ENCODE measurements at regions not wholly inside any gene's neighbourhood (a gene's known extent, or its start where the extent isn't known, plus 50 kb on each side); places are given as distances from the start of the nearest gene placed in this dataset.
"Not testable (repeated sequence)": the region's sequence is repeated elsewhere in the genome, so short reads cannot be mapped to it uniquely, and the experiment has no call there.

- DNase-seq = no peak
Measured at GRCh38 chr14:53380052-53380866, 227.1 kb upstream of the DDHD1 start.

DNA sequence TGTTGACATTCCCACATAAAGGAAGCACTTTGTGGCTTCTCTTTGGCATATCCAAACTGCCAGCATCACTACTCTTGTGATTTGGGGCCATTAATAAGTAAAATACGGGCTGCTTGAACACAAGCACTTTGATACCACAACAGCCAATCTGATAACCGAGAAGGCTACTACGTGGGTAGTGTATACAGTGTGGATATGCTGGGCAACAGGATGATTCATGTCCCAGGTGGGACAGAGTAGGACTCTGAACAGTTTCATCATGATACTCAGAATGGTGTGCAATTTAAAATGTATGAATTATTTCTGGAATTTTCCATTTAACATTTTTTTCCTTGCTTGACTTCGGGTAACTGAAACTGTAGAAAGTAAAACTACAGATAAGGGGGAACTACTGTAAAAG, 225.0 kb upstream of the DDHD1 start:
- DNase-seq = no peak

GRCh38 chr14:53376064-53376463, 222.9 kb upstream of the DDHD1 start:
- DNase-seq = no peak

- DNase-seq = no peak
Measured at GRCh38 chr14:53375599-53375998, 222.5 kb upstream of the DDHD1 start.

DNA sequence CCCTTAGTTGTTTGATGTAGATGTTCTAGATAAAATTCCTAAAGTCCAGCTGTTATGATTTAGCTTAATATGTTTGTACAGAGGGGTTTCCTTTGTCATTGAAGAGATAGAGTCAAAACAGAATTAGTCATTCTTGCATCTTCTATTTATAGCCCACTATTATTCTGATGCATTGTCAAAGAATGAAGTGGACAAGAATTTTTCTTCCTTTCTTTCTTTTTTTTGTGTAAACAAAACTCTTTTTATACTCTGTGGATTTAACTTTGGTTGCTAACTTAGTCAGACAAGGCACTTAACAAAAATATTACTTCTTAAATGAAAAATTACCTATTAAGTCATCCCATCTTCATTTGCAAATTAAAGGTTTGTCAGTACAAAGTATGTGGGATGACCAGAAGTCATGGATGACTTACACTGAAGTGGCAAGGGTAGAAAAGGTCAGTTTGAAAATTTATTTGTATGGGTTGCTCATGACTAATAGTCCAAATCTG, 215.6 kb upstream of the DDHD1 start:
- DNase-seq = no peak

GRCh38 chr14:53368066-53368465, 214.9 kb upstream of the DDHD1 start:
- DNase-seq = no peak

GRCh38 chr14:53367644-53368026, 214.5 kb upstream of the DDHD1 start:
- no peak for DNase-seq

DNA sequence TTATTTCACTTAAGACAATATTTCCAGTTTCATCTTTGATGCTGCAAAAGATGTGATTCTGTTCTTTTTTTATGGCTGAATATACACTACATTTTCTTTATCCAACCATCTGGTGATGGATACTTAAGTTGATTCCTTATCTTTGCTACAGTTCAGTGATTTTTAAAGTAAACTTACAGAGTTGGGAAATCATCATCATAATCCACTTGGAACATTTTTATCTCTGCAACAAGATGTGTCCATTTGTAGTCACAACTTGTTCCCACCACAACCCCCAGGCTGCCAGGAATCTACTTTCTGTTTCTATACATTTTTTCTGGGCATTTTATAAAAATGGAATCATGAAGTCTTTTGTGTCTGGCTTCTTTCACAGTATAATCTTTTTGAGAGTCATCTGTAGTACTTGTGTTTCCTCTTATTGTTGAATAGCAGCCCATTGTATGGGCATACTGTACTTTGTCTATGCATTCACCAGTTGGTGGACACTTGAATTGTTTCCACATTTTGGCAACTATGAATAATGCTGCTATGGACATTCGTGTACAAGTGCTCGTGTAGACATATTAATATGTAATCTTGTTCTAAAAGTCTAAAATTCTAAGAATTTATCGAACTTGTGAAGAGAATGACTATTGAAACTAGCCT, 212.5 kb upstream of the DDHD1 start:
- no peak for DNase-seq

- not testable (repeated sequence) for DNase-seq
Measured at GRCh38 chr14:53362916-53363315, 209.8 kb upstream of the DDHD1 start.

DNA sequence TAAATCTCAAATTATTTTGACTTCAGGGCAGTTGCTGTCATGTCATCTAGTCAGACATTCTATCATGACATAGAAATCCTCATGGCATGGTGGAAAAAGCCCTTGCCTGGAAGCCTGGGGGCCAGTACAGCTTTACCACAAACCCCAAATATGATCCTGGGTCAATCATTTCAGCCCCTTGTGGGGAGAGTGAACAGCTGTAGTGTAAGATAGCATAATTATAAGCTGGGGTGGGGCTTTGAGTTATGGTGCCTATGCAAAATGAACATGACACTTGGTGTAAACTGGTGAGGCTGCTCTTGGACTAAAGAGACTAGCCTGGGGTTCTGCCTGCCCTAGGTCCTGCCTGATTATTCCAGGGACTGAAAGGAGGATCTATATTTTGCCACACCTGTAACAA, 207.7 kb upstream of the DDHD1 start:
- no peak for DNase-seq

DNA sequence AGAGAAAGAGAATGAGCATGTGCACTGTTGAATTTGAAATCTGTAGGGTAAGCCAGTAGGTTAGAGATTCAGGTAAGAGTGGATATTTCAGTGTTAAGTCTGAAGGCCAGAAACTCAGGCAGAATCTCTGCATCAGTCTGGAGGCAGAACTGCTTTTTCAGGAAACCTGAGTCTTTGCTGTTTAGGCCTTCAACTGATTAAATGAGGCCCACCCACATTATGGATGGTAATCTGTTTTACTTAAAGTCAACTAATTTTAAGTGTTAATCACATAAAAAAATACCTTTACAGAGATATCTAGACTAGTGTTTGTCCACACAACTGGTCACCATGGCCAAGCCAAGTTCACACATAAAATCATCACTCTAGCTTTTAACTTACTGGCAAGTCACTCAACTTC, 205.0 kb upstream of the DDHD1 start:
- no peak for DNase-seq

DNA sequence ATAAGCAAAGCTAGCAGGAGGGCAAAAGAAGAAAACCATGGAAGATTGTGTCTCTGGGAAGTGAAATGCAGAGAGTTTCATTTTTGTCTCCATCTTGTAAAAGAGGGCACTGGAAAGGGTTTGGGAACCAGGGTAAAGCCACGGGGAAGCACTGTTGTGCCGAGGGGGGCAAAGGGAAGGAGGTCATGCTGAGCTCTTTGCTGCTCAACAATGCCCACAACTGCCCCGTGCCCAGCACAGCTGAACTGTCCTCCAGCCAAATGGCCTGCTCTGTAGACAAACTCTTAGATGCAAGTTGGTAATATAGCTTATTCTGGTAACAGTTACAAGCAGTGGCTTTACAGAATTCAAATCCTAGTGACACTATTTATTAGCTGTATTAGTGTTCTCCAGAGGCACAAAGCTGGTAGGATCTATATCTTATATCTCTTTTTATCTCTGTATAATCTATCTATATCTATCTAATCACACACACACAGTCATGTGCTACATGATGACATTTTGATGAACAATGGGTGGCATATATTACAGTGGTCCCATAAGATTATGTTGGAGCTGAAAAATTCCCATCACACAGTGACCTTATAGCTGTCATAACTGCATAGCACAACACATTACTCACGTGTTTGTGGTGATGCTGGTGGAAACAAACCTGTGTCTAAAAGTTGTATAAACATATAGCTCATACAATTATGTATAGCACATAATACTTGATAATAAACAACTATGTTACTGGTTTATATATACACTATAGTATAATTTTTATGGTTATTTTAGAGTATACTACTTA, 203.4 kb upstream of the DDHD1 start:
- DNase-seq = no peak

DNA sequence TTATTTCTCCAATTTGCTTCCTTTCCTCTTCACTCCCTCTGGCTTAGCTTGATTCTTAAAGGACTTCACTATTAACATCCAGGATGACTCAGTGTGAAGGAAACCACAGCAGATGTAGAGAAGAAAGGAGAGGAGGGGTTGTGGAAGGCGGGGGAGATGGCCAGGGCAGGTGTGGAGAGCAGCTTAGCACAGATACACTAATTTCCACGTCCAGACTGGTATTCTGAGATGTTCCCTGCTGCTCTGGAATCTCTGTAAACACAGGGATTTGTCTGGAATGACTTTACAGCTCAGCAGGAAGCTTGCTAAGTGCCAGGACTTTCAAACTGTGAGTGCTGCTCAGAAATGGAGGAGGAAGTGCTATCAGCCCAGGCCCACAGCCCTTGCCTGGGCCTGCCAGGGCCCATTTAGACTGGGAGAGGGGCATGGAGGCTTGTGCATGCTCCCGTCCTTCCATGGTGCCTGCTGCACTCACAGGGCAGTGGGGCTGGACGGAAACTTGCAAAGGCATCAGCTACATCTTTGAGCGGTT, 202.5 kb upstream of the DDHD1 start:
- DNase-seq = no peak

DNA sequence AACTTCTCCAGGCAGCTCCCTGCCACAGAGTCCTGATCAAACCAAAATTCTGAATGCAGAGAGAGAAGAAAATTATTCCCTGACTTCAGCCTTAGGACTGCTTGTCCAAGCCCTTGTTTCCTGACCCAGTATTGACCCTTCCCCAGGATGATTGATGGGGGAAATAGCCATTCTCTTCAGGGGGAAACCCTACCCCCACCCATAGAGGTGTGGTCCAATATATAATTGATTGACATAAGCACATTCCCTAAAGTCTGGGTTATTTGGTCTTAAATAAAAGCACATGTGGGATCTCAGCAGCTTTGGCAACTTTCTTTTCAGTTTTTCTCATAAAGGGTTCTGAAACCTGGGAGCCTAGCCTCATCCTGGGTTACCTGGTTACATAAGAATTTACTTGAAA, 201.2 kb upstream of the DDHD1 start:
- no peak for DNase-seq

DNA sequence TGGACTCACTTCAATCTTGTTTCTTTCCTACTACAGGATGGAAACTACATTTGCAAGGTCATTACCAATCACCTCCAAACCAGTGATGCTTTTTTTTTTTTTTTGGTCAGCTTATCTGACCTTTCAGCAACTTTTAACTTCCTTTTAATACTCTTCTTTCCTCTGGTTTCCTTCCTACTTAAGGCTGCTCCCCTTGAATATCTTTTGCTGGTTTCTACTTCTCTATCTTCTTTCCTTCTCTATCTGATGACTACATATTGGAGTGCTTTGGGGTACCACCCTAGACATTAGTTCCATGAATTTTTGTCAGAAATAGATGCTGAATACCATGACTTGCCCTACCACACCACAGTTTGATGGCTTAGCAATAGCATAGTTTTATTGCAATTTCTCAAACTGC, 197.7 kb upstream of the DDHD1 start:
- no peak for DNase-seq

- no peak for DNase-seq
Measured at GRCh38 chr14:53350429-53350828, 197.3 kb upstream of the DDHD1 start.

DNA sequence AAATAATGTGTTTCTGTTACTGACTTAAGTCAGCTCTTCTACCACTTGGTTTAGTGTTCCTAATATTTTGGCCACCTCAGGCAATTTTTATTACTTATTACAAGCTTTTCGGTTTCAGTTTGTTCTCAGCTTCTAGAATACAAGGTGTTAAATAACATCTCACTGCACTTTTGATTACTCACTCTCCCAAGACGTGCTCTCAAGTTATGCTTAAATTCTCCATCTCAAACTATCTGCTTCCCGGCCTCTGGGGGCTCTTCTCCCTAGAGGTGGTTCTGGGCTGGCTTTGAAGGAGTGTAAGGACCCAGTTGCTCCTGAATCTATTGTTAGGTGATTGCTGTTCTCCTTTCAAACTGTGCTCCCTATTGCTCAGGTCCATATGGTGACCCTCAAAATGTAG, 193.9 kb upstream of the DDHD1 start:
- DNase-seq = no peak

GRCh38 chr14:53341324-53341723, 188.2 kb upstream of the DDHD1 start:
- DNase-seq = no peak

- DNase-seq = no peak
Measured at GRCh38 chr14:53338192-53338591, 185.1 kb upstream of the DDHD1 start.

DNA sequence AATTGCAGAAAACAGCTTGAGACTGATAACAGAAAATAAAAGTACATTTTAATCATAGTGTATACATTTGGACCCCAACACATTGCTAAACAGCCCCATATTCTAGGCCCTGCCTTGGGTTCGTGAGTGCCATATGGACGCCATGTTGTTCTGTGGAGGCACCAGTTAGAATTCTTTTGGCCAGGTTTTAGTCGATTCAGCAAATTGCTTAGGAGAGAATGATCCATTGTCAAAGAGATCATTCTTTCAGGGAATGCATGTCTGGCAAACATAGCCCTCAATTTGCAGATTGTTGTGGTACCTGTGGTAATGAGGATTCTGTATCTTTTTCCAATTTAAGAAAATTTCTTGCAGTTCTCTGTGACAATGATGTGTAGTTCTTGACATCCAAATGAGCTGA, 183.6 kb upstream of the DDHD1 start:
- no peak for DNase-seq

DNA sequence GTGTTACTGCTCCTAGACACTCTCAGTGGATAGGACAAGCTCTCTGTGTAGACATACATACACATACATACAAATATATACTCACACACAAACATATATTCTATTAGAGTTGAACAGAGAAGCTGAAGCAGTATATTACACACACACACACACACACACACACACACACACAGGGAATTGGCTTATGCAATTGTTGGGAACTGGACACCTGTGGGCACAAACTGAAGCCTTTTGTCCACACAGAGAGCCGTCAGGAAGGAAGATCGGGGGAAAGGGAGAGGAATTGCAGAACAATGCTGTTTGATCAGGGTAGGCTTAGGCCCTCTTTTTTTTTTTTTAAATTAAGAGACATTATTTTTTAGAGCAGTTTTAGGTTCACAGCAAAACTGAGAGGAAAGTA, 180.7 kb upstream of the DDHD1 start:
- no peak for DNase-seq

- DNase-seq = no peak
Measured at GRCh38 chr14:53331921-53332320, 178.8 kb upstream of the DDHD1 start.

DNA sequence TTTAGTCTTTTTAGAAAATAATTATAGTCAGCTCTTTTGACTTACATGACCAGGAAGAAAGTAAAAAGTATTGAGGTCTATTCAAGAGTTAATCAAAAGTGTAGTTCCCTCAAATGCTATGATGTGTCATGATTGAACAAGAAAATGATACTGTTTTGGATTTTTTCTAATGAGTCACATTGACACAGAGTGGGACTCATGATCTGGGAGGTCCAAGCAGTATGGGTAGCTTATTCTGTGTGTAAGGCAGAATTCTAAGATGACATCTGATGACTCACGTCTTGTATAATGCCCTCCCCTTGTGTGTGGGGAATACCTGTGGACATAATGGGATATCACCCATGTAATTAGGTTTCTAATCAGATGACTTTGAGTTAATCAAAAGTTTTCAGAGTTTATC, 178.1 kb upstream of the DDHD1 start:
- no peak for DNase-seq

GRCh38 chr14:53330441-53330840, 177.3 kb upstream of the DDHD1 start:
- no peak for DNase-seq
